HG03064 (cell line): ENCODE measurements at regions not wholly inside any gene's neighbourhood (a gene's known extent, or its start where the extent isn't known, plus 50 kb on each side); places are given as distances from the start of the nearest gene placed in this dataset.

Source experiments
- ATAC-seq: cut with Tn5 transposase; IDR thresholded peaks from one replicate; pipeline ENCODE4 v1.9.1; 2021; ENCODE audit warnings: low read depth; ENCODE audit not compliant: unreplicated experiment

- ATAC-seq = no peak
These were observed 52.6 kb upstream of the ASB17 start for GRCh38 chr1:75984781-75985180.

GRCh38 chr1:75985827-75986226 is 53.6 kb upstream of the ASB17 start:
- peak; percentile 79 for ATAC-seq

DNA sequence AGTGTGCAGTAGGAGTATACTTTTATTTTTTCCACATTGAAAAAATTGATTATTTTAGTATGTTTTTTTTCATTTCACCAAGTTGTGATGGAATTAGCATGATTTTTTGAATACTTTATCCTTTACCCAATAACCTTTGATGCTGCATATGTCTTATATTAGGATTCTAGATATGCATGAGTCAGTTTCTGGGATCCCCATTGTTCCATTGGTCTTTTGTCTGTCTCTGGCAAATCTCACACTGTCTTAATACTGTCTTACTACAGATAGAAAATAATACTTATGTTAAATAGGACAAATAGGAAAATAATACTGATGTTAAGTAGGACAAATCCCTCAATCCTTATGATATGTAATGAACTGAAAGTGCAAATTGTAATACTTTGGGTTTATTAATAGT is 54.3 kb upstream of the ASB17 start:
- no peak for ATAC-seq

- no peak for ATAC-seq
These were observed 56.9 kb upstream of the ASB17 start for GRCh38 chr1:75989121-75989520.

DNA sequence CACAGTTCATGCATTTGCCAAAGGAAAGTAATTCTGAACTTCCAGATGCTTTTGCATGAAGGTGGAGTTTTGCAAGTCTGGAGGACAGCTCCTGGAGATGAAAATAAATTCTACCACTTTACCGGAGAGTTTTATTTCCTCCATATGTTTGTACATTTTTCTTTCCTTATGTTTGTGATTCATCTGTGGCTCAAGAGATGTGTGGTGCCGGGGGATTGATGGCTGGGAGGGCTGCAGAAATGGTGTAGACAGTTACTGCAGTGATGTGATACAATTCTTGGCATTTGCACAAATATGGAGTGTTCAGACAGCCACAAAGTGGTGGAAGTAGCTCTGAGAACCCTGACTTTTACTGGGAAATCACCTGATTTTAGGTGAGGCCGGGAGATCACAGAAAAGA is 58.5 kb upstream of the ASB17 start:
- no peak for ATAC-seq

DNA sequence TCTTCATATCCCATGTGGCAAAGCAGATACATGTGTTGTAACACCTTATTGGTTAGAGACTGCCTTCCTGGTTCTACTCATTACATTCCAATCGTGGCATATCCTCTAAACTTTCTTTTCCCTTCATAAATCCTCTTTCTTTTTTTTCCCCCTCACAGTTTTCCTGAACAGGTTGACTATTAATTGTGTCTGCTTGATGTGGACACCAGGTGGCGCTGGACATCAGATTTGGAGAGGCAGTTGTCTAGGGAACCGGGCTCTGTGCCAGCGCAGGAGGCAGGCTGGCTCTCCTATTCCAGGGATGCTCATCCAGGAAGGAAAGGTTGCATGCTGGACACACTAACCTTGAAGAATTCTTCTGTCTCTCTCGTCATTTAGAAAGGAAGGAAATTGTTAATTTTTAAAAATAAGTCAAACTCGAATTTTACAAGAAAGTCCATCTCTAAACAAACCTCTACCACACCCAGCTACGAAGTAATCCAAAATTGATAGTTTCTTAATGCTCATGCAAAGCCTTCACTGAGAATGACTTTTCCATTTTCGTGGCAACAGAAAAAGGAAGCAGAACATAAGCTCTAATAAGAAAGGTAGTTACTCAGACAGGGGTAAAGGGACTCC is 59.4 kb upstream of the ASB17 start:
- ATAC-seq = no peak

- ATAC-seq = no peak
These were observed 60.1 kb upstream of the ASB17 start for GRCh38 chr1:75992312-75992711.

DNA sequence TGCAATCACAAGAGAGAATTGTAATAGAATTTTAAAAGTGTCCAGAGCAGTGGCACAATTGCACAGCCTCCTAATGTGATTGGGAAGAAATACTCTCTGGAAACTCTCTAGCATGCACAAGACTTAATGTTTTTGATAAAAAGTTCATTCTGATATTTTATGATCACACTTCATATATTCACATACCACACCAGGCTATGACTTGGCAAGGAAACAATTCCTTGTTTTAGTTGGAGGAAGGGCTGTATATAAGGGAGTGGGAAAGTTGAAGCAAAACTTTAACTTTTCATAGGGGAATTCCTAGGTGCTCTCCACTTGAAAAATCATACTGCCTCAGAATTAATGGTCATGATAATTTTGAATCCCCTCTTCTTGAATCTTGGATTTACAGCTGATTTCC is 61.5 kb upstream of the ASB17 start:
- no peak for ATAC-seq

DNA sequence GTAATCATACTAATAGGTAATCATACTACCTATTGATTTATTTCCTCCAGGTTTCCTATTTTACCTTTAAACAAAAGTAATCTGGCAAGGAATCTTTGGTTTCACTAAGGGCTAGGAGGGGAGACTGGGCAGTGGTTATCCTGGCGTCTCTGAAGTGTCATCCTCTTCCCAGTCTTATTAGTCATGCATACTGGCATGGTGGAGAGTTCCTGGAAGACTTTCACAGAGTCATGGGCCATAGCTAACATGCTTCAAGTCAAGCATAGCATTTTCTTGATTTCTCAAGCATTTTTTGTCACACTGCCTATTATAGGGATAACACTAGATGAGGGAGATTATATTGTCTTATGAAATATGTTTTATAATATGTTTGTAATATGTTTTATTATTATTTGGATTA is 64.0 kb upstream of the ASB17 start:
- no peak for ATAC-seq

GRCh38 chr1:75999034-75999433 is 66.8 kb upstream of the ASB17 start:
- no peak for ATAC-seq

GRCh38 chr1:76003946-76004345 is 70.6 kb upstream of the ST6GALNAC3 start:
- no peak for ATAC-seq

DNA sequence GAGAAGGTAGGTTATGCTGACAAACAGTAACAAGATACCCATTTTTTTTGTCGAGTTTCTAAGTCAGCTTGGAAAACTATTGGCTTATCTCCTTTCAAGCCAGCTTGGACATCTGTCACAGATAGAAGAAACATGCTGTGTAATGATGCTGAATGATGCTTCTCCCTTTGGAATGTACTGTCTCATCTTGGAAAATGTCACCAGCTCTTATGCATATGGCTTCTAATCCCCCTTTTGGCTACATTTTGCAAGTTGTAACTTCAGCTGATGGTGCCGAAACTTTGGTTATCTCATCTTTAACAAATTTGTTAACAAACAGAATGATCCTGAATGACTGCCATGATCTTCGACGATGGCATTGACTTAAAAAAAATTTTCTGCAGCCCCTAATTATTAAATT is 68.8 kb upstream of the ST6GALNAC3 start:
- ATAC-seq = no peak

GRCh38 chr1:76006234-76006633 is 68.3 kb upstream of the ST6GALNAC3 start:
- ATAC-seq = no peak

DNA sequence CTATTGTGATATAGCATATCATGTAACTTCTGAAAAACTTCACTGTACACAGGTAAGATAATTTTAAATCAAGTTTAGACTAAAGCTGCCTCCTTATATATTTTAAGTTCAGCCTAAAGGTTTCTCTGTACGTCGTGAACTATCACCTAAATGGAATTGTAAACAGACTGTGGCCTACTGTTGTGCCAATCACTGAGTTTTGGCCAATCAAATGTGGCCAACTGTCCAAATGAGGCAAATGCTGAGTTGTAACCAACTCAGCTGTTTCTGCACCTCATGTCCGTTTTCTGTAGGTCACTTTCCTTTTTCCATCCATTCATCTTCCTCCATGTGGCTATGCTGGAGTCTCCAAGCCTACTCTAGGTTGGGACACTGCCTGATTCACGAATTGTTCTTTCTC is 63.7 kb upstream of the ST6GALNAC3 start:
- ATAC-seq = no peak

GRCh38 chr1:76012341-76013205 is 62.0 kb upstream of the ST6GALNAC3 start:
- no peak for ATAC-seq

DNA sequence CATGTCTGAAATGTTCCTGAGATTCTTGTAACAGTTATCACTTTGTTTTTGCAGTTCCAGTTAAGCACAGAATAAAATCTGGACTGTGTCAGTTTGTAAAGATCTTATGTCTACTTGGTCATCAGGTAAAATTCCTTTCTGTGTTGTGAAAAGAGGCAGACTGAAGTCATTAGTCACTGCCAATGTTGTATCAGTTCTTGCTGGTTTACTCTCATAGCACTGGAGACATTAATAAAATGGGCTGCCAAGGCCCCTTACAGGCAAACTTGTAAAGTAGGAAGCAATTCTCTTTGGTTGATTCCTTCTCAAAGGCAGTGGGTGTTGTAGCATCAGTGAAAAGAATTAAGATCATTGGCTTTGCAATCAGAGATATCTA is 61.4 kb upstream of the ST6GALNAC3 start:
- ATAC-seq = no peak

DNA sequence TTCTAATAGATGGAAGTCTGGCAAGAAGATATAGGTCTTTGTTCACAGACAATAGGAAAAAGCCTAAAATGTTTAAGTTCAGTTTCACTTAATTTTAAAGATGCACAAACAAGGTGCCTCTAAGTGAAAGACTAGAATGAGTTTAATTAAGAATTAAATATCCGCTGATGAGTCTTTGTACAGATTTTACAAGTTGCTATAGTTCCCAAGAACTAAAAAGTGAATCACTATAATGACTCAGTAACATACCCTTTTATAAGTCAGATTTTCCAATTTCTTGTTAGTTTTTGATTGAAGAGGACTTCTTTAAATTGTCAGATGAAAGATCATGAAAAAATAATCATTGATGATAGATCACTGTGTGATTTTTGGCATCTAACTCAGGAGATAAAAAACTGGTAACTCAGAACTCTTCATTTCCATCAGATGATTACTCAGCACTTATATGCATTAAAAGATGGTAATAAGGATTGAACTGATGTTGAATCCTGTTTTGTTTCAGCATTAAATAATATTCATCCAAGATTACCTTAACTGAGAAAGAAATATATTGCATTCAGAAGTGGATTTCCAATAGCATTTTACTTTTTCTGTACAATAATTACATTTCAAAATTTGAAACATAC is 59.0 kb upstream of the ST6GALNAC3 start:
- no peak for ATAC-seq

DNA sequence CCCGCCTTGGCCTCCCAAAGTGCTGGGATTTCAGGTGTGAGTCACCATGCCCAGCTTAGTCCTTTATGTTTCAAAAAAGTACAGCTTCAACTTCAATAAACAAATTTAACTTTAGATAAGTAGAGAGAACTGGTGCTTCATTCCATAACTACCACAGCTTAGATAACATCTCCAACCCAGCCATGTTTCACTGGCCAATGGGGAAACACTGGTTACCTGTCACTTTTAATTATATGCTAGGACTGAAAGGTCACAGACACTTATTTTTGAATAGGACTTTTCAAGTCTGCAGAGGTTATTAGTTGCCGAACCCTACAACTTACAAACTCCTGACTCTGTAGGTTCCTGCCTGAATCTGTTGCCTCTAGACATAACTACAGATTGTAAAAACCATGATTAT is 56.5 kb upstream of the ST6GALNAC3 start:
- ATAC-seq = no peak

GRCh38 chr1:76021846-76022245 is 52.7 kb upstream of the ST6GALNAC3 start:
- ATAC-seq = no peak

DNA sequence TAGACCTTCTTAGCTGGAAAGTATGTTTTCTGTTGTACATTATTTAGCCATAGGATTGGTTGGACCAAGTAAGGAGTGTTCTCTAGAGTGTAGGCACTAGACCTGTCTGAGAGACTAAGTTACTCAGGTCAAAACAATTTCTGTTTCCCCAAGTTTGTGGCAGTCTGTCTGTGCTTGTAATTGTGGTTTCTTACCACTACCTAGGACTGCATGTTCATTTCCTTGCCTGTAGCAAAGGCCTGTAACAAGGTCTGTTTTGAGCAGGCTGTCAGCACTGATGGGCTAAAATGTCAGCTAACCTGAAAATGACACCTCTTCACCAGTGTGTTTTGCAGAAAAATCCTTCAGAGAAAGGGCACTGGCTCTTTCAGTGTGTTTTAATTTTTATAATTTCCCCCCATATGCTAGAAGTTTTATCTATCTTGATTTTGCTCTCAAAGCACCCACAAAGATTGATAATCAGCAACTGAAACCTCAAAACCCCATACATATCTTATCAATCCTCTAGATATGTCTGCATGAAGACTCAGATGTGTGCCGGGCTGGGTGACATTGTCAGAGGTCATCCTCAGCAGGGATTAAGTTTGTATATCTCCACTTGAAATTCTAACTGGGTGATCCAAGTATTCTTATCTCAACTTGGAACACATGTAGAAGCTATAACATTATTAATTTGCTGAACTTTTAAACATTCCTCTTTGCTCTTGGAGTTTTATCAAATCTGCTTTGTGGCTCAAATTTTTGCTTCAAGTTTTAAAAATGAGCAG is 50.7 kb upstream of the ST6GALNAC3 start:
- ATAC-seq = no peak
